HG03354 (cell line): ENCODE measurements at regions not wholly inside any gene's neighbourhood (a gene's known extent, or its start where the extent isn't known, plus 50 kb on each side); places are given as distances from the start of the nearest gene placed in this dataset.
A peak's percentile ranks its signal among the peaks of the same experiment; 100 is the strongest.

ENCODE experiments used
- ATAC-seq: cut with Tn5 transposase; IDR thresholded peaks from one replicate; pipeline ENCODE4 v1.9.1; 2021; ENCODE audit warnings: mild to moderate bottlenecking; ENCODE audit not compliant: unreplicated experiment, poor library complexity, severe bottlenecking

DNA sequence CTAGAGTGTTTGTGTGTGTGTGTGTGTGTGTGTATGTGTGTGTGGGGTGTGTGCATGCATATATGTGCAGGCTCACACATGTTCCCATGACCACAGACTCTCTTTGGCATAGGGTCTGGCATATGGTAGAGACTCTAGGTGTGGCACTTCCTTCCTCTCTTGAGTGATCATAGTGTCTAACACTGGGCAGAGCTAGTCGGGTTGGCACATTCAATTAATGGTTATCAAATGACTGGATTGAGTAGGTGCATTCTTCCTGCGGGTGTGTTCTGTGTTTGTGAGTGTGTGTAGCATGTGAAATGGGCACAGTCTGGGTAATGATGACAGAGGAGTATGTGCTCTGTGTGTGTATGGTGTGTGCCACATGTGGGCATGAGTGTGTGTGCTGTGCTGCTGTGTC lies 106.5 kb downstream of the EFNB1 start:
- no peak for ATAC-seq

DNA sequence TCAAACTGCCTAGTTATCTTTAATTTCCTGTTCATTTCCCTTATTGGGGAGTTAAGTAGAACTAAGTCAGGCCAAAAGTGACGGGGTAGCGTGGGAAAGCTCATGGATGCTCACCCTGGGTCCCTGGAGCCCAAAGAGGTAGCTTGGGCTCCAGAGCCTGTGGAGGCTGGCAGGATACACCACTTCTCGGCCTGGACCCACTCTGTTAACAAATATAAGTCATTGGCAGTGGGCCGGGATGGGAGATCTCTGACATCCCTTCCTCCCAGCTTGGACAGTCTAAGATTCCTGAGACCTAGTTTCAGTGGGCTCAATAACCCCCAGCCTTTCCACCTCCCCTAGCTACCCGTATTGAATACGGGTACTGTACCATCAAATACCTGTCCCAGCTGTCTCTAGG lies 106.1 kb downstream of the EFNB1 start:
- no peak for ATAC-seq

DNA sequence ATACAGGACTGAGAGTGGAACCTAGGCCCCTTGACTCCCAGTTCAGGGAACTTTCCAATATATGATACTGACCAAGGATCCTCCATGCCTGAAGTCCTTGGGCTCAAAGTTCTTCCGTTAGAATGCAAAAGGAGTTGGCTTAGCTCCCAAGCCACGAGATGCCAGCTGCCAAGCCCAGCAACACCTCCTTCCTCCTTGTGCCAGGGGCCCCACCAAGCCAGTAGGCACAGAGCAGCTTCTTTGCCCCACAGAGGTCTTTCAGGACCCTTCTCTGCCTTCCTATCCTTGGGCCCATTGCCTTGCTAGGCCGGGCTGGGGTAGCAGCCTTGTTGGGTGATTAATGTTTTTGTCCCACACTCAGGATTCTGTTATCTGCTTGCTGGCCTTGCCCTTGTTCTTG lies 105.6 kb downstream of the EFNB1 start:
- no peak for ATAC-seq

DNA sequence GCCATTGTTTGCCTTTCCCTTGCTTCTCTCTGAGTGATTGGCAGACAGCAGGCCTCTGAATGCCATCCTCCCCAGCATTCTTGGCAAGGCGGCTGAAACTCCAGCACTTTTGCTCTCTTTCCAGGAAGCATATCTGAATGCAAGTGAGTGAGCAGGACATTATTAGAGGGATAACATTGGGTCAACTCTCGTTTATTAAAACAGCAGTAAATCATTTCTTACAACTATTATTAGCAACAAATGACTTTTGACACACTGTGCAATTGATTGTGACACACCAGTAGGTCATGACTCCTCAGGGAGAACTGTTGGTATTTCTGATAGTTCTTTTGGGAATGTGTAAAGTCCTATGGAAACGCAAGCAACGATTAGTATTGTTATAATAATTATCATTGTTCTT lies 103.8 kb downstream of the EFNB1 start:
- ATAC-seq, result no peak

DNA sequence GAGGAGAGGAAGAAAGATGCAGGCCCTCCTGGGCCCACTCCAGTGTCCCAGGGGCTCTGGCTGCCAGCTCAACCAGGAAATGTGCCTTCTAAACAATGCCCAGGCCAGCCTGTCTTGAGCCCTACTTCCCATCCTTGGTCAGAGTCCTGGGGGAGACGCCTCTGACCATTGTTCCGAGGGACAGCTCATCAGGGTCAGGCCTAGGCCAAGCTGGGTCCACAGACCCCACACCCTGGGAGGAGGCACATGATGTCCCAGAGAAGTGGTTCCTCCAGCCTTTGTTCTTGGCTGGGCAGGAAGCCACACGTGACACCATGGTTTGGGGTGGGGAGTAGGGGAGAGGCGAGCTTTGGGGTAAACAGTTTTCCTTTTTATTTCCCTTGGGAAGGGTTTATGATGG lies 102.5 kb downstream of the EFNB1 start:
- ATAC-seq, result no peak

- no peak for ATAC-seq
Observed at GRCh38 chrX:68930542-68931317, 101.9 kb downstream of the EFNB1 start.

DNA sequence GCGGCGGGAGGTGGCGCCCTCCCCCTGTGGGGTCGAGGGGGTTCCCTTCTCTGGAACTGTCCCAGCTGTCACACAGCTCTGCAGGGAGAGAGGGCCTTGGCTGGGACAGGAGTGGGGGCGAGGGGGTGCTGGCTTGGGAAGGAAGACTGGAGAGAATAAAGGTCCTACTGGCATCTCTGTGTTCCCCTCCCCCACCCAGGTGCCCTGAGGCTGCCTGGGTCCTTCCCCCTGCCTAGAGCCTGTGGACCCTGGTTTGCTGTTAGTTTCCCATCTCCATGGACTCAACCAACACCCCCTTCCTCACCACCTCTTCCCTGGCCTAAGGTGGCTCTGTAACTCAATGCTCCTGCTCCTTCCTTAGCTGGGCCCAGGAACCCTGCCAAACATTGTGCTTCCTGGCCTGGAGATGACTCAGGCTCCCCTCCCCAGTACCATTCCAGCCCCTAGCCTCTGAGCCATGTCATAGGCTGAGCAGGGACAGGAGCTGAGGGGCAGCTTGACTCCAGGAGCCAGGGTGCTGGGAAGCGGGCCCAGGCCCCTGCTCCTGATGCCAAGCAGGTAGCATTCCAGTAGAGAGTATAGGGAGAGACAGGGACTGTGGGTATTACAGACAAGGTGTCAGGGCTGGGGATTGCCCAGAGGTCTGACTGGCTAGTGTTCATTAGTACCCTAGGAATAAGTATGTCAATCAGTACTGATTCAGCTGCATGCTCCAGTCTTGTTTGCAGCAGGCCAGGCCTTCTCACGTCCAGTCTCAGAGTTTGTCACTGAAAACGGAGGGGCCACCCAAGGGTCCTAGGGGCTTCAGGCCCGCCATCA lies 100.7 kb downstream of the EFNB1 start:
- ATAC-seq, result no peak

DNA sequence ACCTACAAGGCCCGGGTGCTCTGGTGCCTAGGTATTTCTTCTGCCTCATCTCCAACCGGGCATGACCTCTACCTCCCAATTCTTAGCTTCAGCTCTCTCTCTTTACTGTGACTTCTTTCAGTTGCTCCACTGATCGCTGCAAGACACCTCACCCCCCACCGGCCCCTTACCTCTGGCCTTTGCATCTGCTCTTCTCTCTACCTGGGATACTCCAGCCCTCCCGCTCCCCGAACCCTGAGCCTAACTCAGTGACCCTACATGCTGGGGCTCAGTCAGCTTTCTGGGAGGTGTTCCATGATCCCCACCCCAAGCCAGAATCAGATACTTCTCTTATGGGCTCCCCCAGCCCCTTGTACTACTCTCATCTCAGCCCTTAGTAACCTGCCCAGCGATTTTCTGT lies 99.6 kb downstream of the EFNB1 start:
- no peak for ATAC-seq

DNA sequence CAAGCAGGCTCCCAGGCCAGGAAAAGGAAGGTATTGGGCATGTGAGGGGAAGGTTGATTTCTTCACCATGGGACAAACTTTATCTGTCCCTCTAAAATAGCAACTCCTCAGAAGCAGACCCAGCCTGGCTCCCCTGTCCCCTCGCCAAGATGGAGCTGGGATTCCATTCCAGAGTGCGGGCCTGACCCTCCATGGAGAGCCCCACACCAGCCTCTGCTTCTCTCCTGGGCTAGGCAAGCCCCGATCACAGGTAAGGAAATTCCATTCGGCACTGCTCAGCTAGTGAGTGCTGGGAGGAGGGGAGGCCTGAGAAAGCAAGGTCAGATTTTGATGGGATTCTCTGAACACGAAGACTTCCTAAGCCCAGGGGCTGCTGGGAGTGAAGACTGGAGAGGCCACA lies 98.4 kb downstream of the EFNB1 start:
- no peak for ATAC-seq

GRCh38 chrX:68923147-68923546 lies 94.3 kb downstream of the EFNB1 start:
- ATAC-seq, result no peak

DNA sequence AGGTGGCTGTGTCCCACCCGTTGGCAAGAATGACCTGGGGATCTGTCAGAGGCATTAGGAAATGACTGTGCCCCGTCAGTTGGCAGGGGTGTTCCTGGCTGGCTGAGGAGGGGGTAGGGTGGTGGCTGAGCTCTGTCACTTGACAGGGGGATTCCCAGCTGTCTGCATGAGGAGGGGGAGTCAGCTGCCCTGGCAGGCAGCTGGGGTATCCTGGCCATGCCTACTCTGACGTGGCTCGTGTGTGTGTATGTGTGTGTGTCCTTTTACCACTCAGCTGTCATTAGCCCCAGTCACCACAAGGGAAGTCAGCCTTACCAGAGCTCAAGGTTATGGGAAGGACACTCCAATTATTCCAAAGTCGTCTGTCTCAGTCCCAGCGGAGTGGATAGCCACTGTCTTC lies 93.2 kb downstream of the EFNB1 start:
- ATAC-seq, result no peak

DNA sequence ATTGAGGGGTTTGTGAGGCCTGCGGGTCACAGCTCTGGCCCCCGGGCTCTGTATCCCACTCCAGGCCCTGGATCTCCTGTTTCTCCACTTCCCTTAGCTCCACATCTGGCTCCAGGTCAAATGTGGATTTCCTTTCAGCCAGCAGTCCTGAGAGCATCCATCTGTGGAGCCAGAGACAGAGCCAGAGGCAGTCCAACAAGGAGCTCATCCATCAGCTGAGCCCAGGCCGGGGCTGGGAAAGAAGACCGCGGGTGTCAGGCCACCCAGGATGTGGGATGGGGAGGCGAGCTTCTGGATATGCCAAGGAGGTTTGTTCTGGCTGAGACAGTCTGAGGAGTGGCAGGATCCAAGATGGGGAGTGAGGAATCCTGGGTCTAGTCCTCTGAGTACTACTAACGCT lies 91.7 kb downstream of the EFNB1 start:
- ATAC-seq, result no peak

DNA sequence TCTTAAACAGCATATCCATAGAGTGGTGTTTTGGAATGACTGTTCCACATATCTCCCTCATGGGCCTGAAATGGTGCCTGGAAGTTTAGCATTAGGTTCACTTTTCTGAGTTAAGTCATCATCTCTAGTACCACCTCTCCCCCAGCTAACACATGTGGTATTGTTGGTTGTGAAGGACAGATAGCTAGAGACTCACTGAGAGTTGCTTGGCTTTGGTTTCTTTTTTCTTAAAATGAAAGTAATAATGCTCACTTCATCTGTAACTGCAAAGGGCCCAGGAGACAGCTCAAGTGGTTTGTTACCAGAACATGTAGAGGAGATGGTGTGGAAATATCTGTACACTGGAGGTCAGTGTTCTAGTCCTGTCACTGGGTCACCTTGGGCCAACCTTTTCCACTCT lies 90.9 kb downstream of the EFNB1 start:
- no peak for ATAC-seq

DNA sequence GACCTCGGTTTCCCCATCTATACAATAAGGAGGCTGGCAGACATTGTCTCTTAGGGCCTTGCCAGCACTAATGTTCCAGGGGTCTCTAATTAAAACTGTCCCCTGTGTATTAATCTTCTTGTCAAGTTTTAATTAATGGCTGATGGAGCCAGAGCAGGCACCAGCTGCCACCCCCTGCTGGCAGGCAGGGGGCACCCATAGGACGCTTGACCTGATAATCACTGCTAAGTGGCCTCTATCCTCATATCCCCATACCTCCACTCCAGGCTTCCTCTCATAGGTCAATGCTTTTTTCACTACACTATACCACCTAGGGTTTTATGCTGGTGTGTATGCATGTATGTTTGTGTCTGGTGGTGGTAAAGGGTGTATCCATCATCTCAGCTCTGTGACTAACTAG lies 89.4 kb downstream of the EFNB1 start:
- no peak for ATAC-seq

DNA sequence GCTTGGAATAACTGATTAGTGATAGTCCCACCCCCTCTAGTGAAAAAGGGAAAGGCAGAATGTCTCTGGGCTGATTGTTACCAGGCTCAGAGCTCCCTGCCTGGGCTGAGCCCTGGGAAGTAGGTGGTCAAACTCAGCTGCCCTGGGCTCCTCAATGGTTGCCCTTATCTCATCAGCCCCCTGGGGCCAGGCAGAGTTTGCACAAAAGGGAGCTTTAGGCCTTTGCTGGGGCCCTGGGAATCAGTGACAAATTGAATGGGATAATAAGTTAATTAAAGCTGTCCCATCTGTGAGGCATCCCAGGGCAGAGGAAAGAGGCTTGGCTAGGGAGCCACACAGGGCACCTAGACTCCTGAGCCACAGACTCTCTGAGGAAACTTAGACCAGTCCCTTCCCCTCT lies 89.0 kb downstream of the EFNB1 start:
- ATAC-seq, result no peak

- no peak for ATAC-seq
Observed at GRCh38 chrX:68916891-68917290, 88.1 kb downstream of the EFNB1 start.

- ATAC-seq, result peak; percentile 85
Observed at GRCh38 chrX:68915778-68916177, 87.0 kb downstream of the EFNB1 start.

DNA sequence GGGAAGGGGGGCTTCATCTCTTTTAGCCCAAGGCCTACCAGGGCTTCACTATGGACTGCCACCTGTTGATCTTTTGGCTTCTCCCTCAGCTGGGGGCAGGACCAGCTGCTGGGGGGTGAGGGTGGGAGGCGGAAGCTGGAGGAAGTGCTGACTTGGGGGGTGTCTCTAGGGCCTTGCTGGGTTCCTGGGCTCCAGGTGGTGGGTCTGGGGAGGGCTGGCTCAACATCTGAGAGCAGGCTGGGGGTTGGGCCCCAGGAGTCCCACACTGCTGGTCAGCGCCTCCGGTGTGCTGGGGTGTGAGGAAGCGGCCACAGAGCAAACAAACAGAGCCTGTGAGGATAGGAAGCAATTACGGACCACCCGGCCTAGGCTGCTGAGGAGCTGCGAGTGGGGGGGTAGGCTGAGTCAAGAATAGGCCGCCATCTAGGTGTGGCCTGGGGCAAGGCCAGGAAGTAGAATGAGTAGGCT lies 85.7 kb downstream of the EFNB1 start:
- no peak for ATAC-seq

DNA sequence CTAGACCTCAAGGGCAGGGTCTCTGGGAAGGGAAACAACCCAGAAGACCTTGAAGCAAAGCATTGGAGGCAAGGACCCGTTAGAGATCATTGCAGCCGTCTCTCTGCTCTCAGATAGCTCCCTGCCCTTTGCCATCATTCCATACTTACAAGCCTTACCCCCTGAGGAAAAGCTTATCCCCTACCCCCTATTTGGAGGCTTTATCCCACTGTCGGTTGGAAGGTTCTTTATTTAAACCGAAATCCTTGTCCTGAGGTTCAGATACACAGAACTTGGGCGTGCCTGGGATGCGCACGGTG lies 84.4 kb downstream of the EFNB1 start:
- no peak for ATAC-seq

DNA sequence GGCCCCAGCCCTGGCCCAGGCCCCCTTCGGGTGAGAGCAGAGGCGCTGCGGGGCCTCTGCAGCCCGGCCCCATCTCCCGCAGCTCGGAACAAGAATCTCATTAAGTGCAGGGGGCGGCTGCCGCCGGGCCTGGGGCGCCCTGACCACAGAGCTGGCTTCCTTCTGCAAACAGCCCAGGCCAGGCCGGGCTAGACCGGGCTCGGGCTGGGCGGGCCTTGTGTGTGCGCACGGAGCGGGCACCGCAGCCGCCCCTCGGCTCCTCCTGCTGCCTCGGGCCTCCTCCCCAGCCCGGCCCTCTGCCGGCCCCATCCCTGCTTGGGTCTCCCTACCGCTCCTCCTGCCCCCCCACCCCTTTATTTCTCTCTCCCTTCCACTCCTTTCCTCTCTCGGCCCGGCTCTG lies 83.3 kb downstream of the EFNB1 start:
- ATAC-seq, result no peak

DNA sequence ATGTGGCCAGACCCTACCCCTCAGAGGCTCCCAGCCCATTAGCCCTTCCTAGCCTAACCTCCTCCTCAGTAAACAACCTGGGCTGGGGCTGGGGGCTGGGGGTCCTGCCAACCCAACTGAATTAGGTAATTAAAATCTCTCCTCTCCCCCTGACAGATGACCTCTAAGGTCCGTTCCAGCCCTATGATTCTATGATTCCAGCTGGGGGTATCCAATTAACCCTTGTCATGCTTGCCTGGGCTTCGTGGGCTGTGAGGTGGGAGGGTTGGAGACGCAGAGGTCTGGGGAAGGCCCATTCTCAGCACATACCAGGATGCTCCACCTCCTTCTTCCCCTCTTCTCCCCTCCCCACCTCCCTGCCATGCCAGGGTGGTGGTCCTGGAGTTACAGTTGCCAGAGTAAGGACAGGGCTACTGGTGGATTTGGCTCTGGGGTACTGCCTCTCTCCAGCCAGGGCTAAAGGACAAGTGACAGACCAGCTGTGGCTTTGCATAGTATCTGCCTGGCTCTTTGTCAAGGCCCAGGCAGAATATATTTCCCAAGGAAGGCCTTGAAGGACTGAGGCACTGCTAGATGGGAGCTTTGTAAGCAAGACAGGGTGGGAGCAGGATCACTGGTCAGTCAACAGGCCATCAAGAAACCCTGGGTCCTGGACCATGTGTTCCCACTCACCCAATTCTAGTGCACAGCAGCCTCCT lies 82.1 kb downstream of the EFNB1 start:
- no peak for ATAC-seq
